Esophagus (tissue), 2 donors: ENCODE measurements at regions not wholly inside any gene's neighbourhood (a gene's known extent, or its start where the extent isn't known, plus 50 kb on each side); places are given as distances from the start of the nearest gene placed in this dataset.

ENCODE experiments used
- H3K27ac ChIP-seq, 2 donors: one replicate each; pipeline ENCODE4 v1.5.1; 2013; ENCODE audit warnings: low read depth in 2 of 2, mild to moderate bottlenecking in 2 of 2, inconsistent platforms in 1 of 2, low read length in 1 of 2, moderate library complexity in 1 of 2
- H3K27me3 ChIP-seq, 2 donors: one replicate each; pipeline ENCODE4 v1.6.1; 2013; ENCODE audit warnings: low read length in 2 of 2, control low read depth in 1 of 2, mild to moderate bottlenecking in 1 of 2; ENCODE audit not compliant: insufficient read depth in 2 of 2, control insufficient read depth in 1 of 2
- H3K36me3 ChIP-seq, 2 donors: one replicate each; pipeline ENCODE4 v1.6.1; 2013; ENCODE audit warnings: low read length in 1 of 2; ENCODE audit not compliant: control insufficient read depth in 2 of 2, insufficient read depth in 2 of 2
- H3K4me1 ChIP-seq, 2 donors: one replicate each; pipeline ENCODE4 v1.6.1; 2013; ENCODE audit warnings: low read length in 1 of 2; ENCODE audit not compliant: control insufficient read depth in 2 of 2, insufficient read depth in 2 of 2
- H3K4me3 ChIP-seq, 2 donors: one replicate each; pipeline ENCODE4 v1.5.1; 2013; ENCODE audit warnings: low read length in 2 of 2, mild to moderate bottlenecking in 2 of 2, low read depth in 1 of 2, moderate library complexity in 1 of 2
- H3K9me3 ChIP-seq, 2 donors: one replicate each; pipeline ENCODE4 v1.6.1; 2013; ENCODE audit warnings: mild to moderate bottlenecking in 2 of 2, low read depth in 1 of 2, low read length in 1 of 2, moderate library complexity in 1 of 2; ENCODE audit not compliant: control insufficient read depth in 2 of 2, insufficient read depth in 1 of 2
- WGBS, 2 donors: extraction: QIAGEN DNeasy Blood & Tissue Kit; methylation state at CpG; one replicate each; pipeline ENCODE4 v1.1.7; 2013; 5-methylcytosine and 5-hydroxymethylcytosine counted together
- donor health status: healthy with polysubstance abuse.
- donor health status: Bipolar disorder and iron deficiency.

GRCh38 chr3:150077581-150078247 is 107.0 kb upstream of the PFN2 start:
- Histone ChIP-seq H3K4me3 (no peak overlapping the region), H3K36me3 (no peaks in the 10 kb centered on the region), H3K4me1 (no peaks in the 10 kb centered on the region), H3K9me3 (peaks cover 0 to 5% of the 10 kb centered on the region in 2 donors), H3K27ac (no peak overlapping the region), H3K27me3 (no peaks in the 10 kb centered on the region)
- WGBS, 2 donors = 48 to 54% methylated on average over 4 of the region's 4 CpGs

DNA sequence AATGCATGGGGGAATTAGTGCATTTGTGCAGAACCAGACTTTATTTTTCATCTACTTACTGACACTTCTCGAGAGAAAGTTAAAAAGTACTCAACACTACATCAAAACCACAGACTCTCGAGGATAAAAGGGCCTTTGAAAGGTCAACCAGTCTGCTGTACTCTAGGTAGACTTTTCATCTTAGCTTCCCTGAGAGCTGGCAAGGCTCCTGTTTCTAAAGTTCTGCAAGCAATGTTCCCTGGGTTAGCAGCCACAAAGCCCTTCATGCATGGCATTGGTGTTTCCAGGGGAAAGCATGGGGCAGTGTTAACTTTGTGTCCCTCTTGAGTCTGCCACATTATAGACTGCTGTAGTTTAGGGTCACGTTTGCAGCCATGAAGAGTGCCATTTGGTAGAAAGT is 106.4 kb upstream of the PFN2 start:
- H3K27me3 ChIP-seq = no peaks in the 10 kb centered on the region
- H3K36me3 ChIP-seq = no peaks in the 10 kb centered on the region
- peaks cover 0 to 5% of the 10 kb centered on the region in 2 donors for H3K9me3 ChIP-seq
- WGBS, 2 donors = 73 to 85% methylated on average over 3 of the region's 3 CpGs
- no peak overlapping the region for H3K4me3 ChIP-seq
- no peaks in the 10 kb centered on the region for H3K4me1 ChIP-seq
- no peak overlapping the region for H3K27ac ChIP-seq

DNA sequence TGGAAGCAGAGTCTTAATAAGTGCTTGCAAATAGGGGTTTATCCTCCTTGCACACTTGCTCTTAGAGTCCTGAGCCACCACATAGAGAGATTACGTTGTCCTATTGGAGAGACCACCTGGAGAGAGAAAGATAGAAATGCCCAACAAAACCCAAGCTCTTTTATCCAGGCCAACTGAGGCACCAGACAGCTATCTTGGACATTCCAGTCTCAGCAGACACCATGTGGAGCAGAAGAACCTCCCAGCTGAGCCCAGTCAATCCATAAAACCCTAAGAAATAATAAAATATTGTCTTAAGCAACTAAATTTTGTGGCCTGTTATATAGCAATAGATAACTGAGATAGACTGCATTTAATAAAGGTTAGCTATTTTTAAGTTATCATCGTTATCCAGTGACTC is 105.7 kb upstream of the PFN2 start:
- 87 to 91% methylated on average over 2 of the region's 2 CpGs for WGBS, 2 donors
- no peaks in the 10 kb centered on the region for H3K4me1 ChIP-seq
- no peaks in the 10 kb centered on the region for H3K27me3 ChIP-seq
- peaks cover 0 to 5% of the 10 kb centered on the region in 2 donors for H3K9me3 ChIP-seq
- H3K36me3 ChIP-seq = no peaks in the 10 kb centered on the region
- H3K27ac ChIP-seq = no peak overlapping the region
- H3K4me3 ChIP-seq = no peak overlapping the region

DNA sequence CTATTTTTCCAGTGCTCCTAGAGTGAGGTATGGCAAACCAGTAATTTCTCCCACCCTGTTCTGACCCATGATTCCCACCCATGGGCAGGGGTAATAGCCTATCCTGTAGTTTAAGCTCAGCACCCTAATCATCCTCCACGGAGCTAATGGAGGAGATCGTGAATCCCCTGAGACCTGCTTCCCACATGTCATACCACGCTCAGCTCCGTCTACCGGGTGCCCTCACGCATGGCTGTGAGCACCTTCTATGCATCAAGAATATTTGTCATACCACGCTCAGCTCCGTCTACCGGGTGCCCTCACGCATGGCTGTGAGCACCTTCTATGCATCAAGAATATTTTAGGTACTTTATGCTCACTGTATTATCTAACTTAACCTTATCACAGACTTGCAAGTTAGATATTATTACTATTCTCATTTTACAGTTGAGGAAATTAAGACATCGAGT is 104.7 kb upstream of the PFN2 start:
- no peaks in the 10 kb centered on the region for H3K27me3 ChIP-seq
- H3K27ac ChIP-seq = no peak overlapping the region
- H3K36me3 ChIP-seq = no peaks in the 10 kb centered on the region
- H3K4me3 ChIP-seq = no peak overlapping the region
- peaks cover 0 to 5% of the 10 kb centered on the region in 2 donors for H3K9me3 ChIP-seq
- 95 to 96% methylated on average over 11 of the region's 11 CpGs for WGBS, 2 donors
- H3K4me1 ChIP-seq = no peaks in the 10 kb centered on the region

DNA sequence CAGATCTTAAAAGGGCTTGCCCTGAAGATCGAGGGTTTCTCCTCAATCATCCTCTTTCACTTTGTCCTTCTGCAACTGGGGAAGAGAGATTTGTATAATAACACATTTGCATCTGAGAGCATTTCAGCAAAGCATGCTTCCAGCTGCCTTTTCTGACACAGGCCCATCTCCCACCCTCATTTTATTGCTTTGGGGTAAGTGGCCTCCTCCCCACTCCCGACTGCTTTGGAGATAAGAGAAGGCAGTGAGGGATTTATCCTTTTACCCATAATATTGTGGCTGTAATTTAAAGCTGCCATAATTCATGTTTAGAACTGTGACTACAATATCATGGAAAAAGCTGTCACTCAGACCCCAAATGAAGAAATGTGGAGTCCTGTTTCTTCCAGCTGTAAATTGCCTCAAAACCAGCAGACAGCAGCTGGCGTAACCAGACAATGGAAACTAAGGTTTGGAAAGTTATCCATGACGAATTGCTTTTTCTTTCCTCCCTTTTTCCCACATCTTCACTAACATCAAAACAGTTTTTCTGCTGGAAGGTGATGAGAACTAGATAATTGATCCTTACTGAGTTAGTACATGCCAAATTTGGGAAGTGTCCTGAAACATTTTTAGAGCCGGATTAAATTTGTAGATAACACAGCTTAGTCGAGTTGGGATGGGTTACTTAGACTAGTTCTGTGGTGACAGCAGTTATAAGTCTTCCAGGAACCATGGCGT is 104.2 kb upstream of the PFN2 start:
- WGBS, 2 donors = 72 to 75% methylated on average over 7 of the region's 7 CpGs
- Histone ChIP-seq H3K4me1 (no peaks in the 10 kb centered on the region), H3K27ac (no peak overlapping the region), H3K27me3 (no peaks in the 10 kb centered on the region), H3K36me3 (no peaks in the 10 kb centered on the region), H3K9me3 (peaks cover 0 to 5% of the 10 kb centered on the region in 2 donors), H3K4me3 (no peak overlapping the region)

GRCh38 chr3:150074277-150074676 is 103.6 kb upstream of the PFN2 start:
- H3K36me3 ChIP-seq = no peaks in the 10 kb centered on the region
- no peak overlapping the region for H3K4me3 ChIP-seq
- H3K27ac ChIP-seq = no peak overlapping the region
- no peaks in the 10 kb centered on the region for H3K4me1 ChIP-seq
- H3K27me3 ChIP-seq = no peaks in the 10 kb centered on the region
- 84 to 87% methylated on average over 3 of the region's 3 CpGs for WGBS, 2 donors
- H3K9me3 ChIP-seq = peaks cover 0 to 5% of the 10 kb centered on the region in 2 donors

- Histone ChIP-seq H3K27ac (no peak overlapping the region), H3K27me3 (no peaks in the 10 kb centered on the region), H3K4me1 (no peaks in the 10 kb centered on the region), H3K36me3 (no peaks in the 10 kb centered on the region), H3K4me3 (no peak overlapping the region), H3K9me3 (peaks cover 0 to 5% of the 10 kb centered on the region in 2 donors)
- WGBS, 2 donors = 81 to 89% methylated on average over 1 of the region's 1 CpG
Measured at GRCh38 chr3:150073513-150073912, 102.8 kb upstream of the PFN2 start.

DNA sequence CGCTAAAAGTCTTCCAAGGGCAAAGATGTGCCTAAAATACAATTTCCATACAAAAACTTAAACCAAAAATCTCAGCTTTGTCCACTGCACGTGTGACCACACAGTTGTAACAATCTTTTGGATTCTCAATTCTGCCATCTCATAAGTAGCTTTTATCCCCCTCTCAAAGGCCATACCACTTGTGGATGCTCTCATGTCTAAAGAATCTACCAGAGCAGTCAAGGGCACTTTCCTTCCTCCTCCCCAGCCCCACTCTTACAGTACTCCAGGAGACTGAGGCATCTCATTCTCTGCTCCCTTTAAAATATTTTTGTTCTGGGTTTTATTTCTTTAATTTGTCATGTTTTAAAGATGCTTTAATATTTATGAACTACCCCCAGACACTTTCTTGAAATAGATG is 102.3 kb upstream of the PFN2 start:
- H3K27ac ChIP-seq = no peak overlapping the region
- H3K4me3 ChIP-seq = no peak overlapping the region
- H3K4me1 ChIP-seq = no peaks in the 10 kb centered on the region
- H3K36me3 ChIP-seq = no peaks in the 10 kb centered on the region
- peaks cover 0 to 5% of the 10 kb centered on the region in 2 donors for H3K9me3 ChIP-seq
- WGBS, 2 donors = 75 to 84% methylated on average over 2 of the region's 2 CpGs
- no peaks in the 10 kb centered on the region for H3K27me3 ChIP-seq

- WGBS, 2 donors = 88% methylated on average over 6 of the region's 6 CpGs
- H3K9me3 ChIP-seq = peaks cover 0 to 5% of the 10 kb centered on the region in 2 donors
- H3K27me3 ChIP-seq = no peaks in the 10 kb centered on the region
- no peak overlapping the region for H3K4me3 ChIP-seq
- H3K36me3 ChIP-seq = no peaks in the 10 kb centered on the region
- no peaks in the 10 kb centered on the region for H3K4me1 ChIP-seq
- H3K27ac ChIP-seq = no peak overlapping the region
Measured at GRCh38 chr3:150072576-150072975, 101.9 kb upstream of the PFN2 start.

- H3K27me3 ChIP-seq = no peaks in the 10 kb centered on the region
- H3K9me3 ChIP-seq = no peaks in the 10 kb centered on the region
- no peak overlapping the region for H3K27ac ChIP-seq
- no peaks in the 10 kb centered on the region for H3K4me1 ChIP-seq
- H3K4me3 ChIP-seq = no peak overlapping the region
- no peaks in the 10 kb centered on the region for H3K36me3 ChIP-seq
- 91 to 96% methylated on average over 4 of the region's 4 CpGs for WGBS, 2 donors
Measured at GRCh38 chr3:150070271-150070670, 99.6 kb upstream of the PFN2 start.
